ENCODE measurements at regions not wholly inside any gene's neighbourhood (a gene's known extent, or its start where the extent isn't known, plus 50 kb on each side); places are given as distances from the start of the nearest gene placed in this dataset.

DNA sequence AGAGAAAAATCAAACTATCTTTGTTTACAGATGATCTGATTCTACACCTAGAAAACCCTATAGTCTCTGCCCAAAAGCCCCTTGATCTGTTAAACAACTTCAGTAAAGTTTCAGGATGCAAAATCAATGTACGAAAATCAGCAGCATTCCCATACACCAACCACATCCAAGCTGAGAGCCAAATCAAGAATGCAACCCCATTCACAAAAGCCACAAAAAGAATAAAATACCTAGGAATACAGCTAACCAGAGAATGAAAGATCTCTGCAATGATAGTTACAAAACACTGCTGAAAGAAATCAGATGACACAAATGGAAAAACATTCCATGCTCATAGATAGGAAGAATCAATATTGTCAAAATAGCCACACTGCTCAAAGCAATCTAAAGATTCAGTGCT, 265.7 kb downstream of the AEBP2 start:
- TF ChIP-seq POLR2A (IDR thresholded peaks at IDR 0.05; ENCODE audit: low read depth, low read length) (no peak), POLR2AphosphoS5 (IDR thresholded peaks at IDR 0.05; ENCODE audit: low read depth, low read length) (no peak), TAF1 (IDR thresholded peaks at IDR 0.05; ENCODE audit: low read depth, low read length) (no peak), POU2F2 (IDR thresholded peaks at IDR 0.05; ENCODE audit: low read depth, low read length) (no peak), SPI1 (IDR thresholded peaks at IDR 0.05; ENCODE audit: low read depth, low read length) (no peak), PAX5 (IDR thresholded peaks at IDR 0.05; ENCODE audit: insufficient read depth, low read length, severe bottlenecking) (no peak)

Measured in GM12891 (cell line).